WTC11 (cell line): ENCODE measurements at regions not wholly inside any gene's neighbourhood (a gene's known extent, or its start where the extent isn't known, plus 50 kb on each side); places are given as distances from the start of the nearest gene placed in this dataset.

Source experiments
- ATAC-seq: fragments of 200-7000 bp; cut with Tn5 transposase; 2 replicates; pipeline ENCODE4 v1.10.0; 2021; ENCODE audit warnings: mild to moderate bottlenecking, moderate library complexity
- CTCF ChIA-PET: fragments of 300-600 bp; sonication (Branson Sonifier 250); formaldehyde crosslinking; loops from one replicate; lab custom pipeline; 2021; ENCODE audit warnings: antibody characterized with exemption; lab: Charles Lee
- POLR2A ChIA-PET: fragments of 350-600 bp; sonication (Branson Sonifier 250); formaldehyde crosslinking; loops from one replicate; lab custom pipeline; 2021; ENCODE audit warnings: antibody characterized with exemption; lab: Charles Lee
- DNase-seq: peaks from one replicate; pipeline ENCODE4 v3.0.0; 2021; ENCODE audit warnings: low spot score
- H3K27ac Mint-ChIP-seq: 2 replicates; pipeline ENCODE4 v1.8.0; 2021; ENCODE audit warnings: mixed read lengths
- H3K27me3 Mint-ChIP-seq: 2 replicates; pipeline ENCODE4 v1.8.0; 2021; ENCODE audit warnings: low read depth, mild to moderate bottlenecking, moderate library complexity, mixed read lengths
- H3K36me3 Mint-ChIP-seq: 2 replicates; pipeline ENCODE4 v1.8.0; 2021; ENCODE audit warnings: mixed read lengths
- H3K4me1 Mint-ChIP-seq: 2 replicates; pipeline ENCODE4 v1.8.0; 2022; ENCODE audit warnings: mixed read lengths
- H3K4me3 Mint-ChIP-seq: 2 replicates; pipeline ENCODE4 v1.8.0; 2021; ENCODE audit warnings: mild to moderate bottlenecking, moderate library complexity, mixed read lengths
- H3K9me3 Mint-ChIP-seq: 2 replicates; pipeline ENCODE4 v1.8.0; 2021; ENCODE audit warnings: mixed read lengths
- ATF6 ChIP-seq: sonication (generic); formaldehyde crosslinking; IDR thresholded peaks from 2 replicates; pipeline ENCODE4 v1.8.1; 2023; ENCODE audit warnings: mild to moderate bottlenecking, missing genetic modification reagents
- CREM ChIP-seq: sonication (generic); formaldehyde crosslinking; IDR thresholded peaks from 2 replicates; pipeline ENCODE4 v1.8.1; 2022; ENCODE audit warnings: mild to moderate bottlenecking, missing genetic modification reagents, moderate library complexity
- ETV6 ChIP-seq: sonication (generic); formaldehyde crosslinking; IDR thresholded peaks from 2 replicates; pipeline ENCODE4 v1.8.1; 2022; ENCODE audit warnings: mild to moderate bottlenecking, missing genetic modification reagents
- FOXK1 ChIP-seq: sonication (generic); formaldehyde crosslinking; IDR thresholded peaks from 2 replicates; pipeline ENCODE4 v1.8.0; 2022; ENCODE audit warnings: mild to moderate bottlenecking, moderate library complexity, missing genetic modification reagents
- FOXP1 ChIP-seq: sonication (generic); formaldehyde crosslinking; IDR thresholded peaks from 2 replicates; pipeline ENCODE4 v1.8.0; 2022; ENCODE audit warnings: missing genetic modification reagents, mild to moderate bottlenecking, moderate library complexity, borderline replicate concordance
- NR2C2 ChIP-seq: sonication (generic); formaldehyde crosslinking; IDR thresholded peaks from 2 replicates; pipeline ENCODE4 v1.8.0; 2022; ENCODE audit warnings: mild to moderate bottlenecking, missing genetic modification reagents
- OVOL2 ChIP-seq: fragments of 250-450 bp; sonication (Bioruptor Pico); IDR thresholded peaks from 2 replicates; pipeline ENCODE4 v1.9.0; 2021; ENCODE audit warnings: mild to moderate bottlenecking, borderline replicate concordance
- PRDM15 ChIP-seq: sonication (generic); formaldehyde crosslinking; IDR thresholded peaks from 2 replicates; pipeline ENCODE4 v1.8.0; 2022; ENCODE audit warnings: missing genetic modification reagents
- PREB ChIP-seq: sonication (generic); formaldehyde crosslinking; IDR thresholded peaks from 2 replicates; pipeline ENCODE4 v1.8.1; 2022; ENCODE audit warnings: mild to moderate bottlenecking, missing genetic modification reagents, moderate library complexity, borderline replicate concordance
- RELA ChIP-seq: sonication (generic); formaldehyde crosslinking; IDR thresholded peaks from 2 replicates; pipeline ENCODE4 v1.8.1; 2022; ENCODE audit warnings: missing genetic modification reagents, mild to moderate bottlenecking, borderline replicate concordance
- RORB ChIP-seq: fragments of 250-450 bp; sonication (Bioruptor Pico); IDR thresholded peaks from 2 replicates; pipeline ENCODE4 v1.9.0; 2021; ENCODE audit warnings: mild to moderate bottlenecking
- TP53 ChIP-seq: sonication (generic); formaldehyde crosslinking; IDR thresholded peaks from 2 replicates; pipeline ENCODE4 v1.8.1; 2023; ENCODE audit warnings: mild to moderate bottlenecking, missing genetic modification reagents
- ZMAT4 ChIP-seq: fragments of 250-450 bp; sonication (Bioruptor Pico); IDR thresholded peaks from 2 replicates; pipeline ENCODE4 v1.9.0; 2021; ENCODE audit warnings: mild to moderate bottlenecking
- ZNF138 ChIP-seq: sonication (generic); formaldehyde crosslinking; conservative IDR thresholded peaks from 2 replicates; pipeline ENCODE4 v1.8.1; 2022; ENCODE audit warnings: mild to moderate bottlenecking, moderate library complexity, missing genetic modification reagents
- ZNF317 ChIP-seq: sonication (generic); formaldehyde crosslinking; IDR thresholded peaks from 2 replicates; pipeline ENCODE4 v1.8.1; 2023; ENCODE audit warnings: low read depth, mild to moderate bottlenecking, moderate library complexity, missing genetic modification reagents, borderline replicate concordance
- ZNF396 ChIP-seq: fragments of 250-450 bp; sonication (Bioruptor Pico); IDR thresholded peaks from 2 replicates; pipeline ENCODE4 v1.8.0; 2021; ENCODE audit warnings: mild to moderate bottlenecking, moderate library complexity, borderline replicate concordance
- ZNF416 ChIP-seq: fragments of 250-450 bp; sonication (Bioruptor Pico); IDR thresholded peaks from 2 replicates; pipeline ENCODE4 v1.9.0; 2021; ENCODE audit warnings: mild to moderate bottlenecking, inconsistent platforms
- TF ChIP-seq, protein P1 (sequence below): fragments of 250-450 bp; sonication (Bioruptor Pico); IDR thresholded peaks from 2 replicates; pipeline ENCODE4 v1.9.0; 2021; ENCODE audit warnings: moderate library complexity, mild to moderate bottlenecking, inconsistent platforms, borderline replicate concordance
- TF ChIP-seq, protein P2 (sequence below): sonication (generic); formaldehyde crosslinking; IDR thresholded peaks from 2 replicates; pipeline ENCODE4 v1.8.1; 2022; ENCODE audit warnings: low read depth, mild to moderate bottlenecking, moderate library complexity, missing genetic modification reagents, borderline replicate concordance
- TF ChIP-seq, protein P3 (sequence below): sonication (generic); formaldehyde crosslinking; IDR thresholded peaks from 2 replicates; pipeline ENCODE4 v1.8.1; 2023; ENCODE audit warnings: mild to moderate bottlenecking, moderate library complexity, missing genetic modification reagents
- TF ChIP-seq, protein P4 (sequence below): sonication (generic); formaldehyde crosslinking; IDR thresholded peaks from 2 replicates; pipeline ENCODE4 v1.8.1; 2022; ENCODE audit warnings: low read depth, missing genetic modification reagents, borderline replicate concordance

DNA sequence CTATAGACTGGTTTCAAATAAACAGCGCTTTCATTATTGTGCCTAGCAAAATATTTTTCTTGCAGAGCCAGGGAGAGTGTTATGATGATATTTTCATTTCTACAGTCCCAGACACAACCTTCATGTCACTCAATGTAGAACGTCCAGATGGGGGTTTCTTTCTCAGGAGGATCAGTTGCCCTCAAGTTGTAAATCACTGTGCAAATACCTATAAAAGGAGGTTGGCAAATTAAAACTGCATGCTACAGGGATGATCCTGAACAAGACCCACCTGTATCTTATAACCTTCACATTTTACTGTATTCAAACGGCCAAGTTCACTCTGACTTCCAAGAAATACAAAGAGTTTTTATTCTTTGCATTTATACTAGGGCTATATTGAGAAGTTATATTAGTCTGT is 486.0 kb downstream of the EDEM1 start (continued):
- TF ChIP-seq, protein P1, sequence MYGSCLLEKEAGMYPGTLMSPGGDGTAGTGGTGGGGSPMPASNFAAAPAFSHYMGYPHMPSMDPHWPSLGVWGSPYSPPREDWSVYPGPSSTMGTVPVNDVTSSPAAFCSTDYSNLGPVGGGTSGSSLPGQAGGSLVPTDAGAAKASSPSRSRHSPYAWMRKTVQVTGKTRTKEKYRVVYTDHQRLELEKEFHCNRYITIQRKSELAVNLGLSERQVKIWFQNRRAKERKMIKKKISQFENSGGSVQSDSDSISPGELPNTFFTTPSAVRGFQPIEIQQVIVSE (CRISPR knock-in tag), result no peak
- TF ChIP-seq ATF6, result no peak
- no peak for TF ChIP-seq RELA (CRISPR knock-in tag)

- TF ChIP-seq ZNF317 (CRISPR knock-in tag) (no peak), CREM (CRISPR knock-in tag) (no peak), ZNF416 (CRISPR knock-in tag) (no peak), PREB (CRISPR knock-in tag) (no peak), RORB (no peak), OVOL2 (CRISPR knock-in tag) (no peak), ZNF396 (CRISPR knock-in tag) (no peak), NR2C2 (CRISPR knock-in tag) (no peak), ZMAT4 (no peak), RELA (CRISPR knock-in tag) (no peak), ZNF138 (no peak), PRDM15 (CRISPR knock-in tag) (no peak), ETV6 (no peak), FOXP1 (CRISPR knock-in tag) (no peak), FOXK1 (no peak), TP53 (no peak)
- TF ChIP-seq, protein P2, sequence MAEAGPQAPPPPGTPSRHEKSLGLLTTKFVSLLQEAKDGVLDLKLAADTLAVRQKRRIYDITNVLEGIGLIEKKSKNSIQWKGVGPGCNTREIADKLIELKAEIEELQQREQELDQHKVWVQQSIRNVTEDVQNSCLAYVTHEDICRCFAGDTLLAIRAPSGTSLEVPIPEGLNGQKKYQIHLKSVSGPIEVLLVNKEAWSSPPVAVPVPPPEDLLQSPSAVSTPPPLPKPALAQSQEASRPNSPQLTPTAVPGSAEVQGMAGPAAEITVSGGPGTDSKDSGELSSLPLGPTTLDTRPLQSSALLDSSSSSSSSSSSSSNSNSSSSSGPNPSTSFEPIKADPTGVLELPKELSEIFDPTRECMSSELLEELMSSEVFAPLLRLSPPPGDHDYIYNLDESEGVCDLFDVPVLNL, result no peak
- TF ChIP-seq, protein P3, sequence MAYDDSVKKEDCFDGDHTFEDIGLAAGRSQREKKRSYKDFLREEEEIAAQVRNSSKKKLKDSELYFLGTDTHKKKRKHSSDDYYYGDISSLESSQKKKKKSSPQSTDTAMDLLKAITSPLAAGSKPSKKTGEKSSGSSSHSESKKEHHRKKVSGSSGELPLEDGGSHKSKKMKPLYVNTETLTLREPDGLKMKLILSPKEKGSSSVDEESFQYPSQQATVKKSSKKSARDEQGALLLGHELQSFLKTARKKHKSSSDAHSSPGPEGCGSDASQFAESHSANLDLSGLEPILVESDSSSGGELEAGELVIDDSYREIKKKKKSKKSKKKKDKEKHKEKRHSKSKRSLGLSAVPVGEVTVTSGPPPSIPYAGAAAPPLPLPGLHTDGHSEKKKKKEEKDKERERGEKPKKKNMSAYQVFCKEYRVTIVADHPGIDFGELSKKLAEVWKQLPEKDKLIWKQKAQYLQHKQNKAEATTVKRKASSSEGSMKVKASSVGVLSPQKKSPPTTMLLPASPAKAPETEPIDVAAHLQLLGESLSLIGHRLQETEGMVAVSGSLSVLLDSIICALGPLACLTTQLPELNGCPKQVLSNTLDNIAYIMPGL (CRISPR knock-in tag), result no peak
- TF ChIP-seq, protein P4, sequence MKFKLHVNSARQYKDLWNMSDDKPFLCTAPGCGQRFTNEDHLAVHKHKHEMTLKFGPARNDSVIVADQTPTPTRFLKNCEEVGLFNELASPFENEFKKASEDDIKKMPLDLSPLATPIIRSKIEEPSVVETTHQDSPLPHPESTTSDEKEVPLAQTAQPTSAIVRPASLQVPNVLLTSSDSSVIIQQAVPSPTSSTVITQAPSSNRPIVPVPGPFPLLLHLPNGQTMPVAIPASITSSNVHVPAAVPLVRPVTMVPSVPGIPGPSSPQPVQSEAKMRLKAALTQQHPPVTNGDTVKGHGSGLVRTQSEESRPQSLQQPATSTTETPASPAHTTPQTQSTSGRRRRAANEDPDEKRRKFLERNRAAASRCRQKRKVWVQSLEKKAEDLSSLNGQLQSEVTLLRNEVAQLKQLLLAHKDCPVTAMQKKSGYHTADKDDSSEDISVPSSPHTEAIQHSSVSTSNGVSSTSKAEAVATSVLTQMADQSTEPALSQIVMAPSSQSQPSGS (CRISPR knock-in tag), result no peak
- TF ChIP-seq, all 79 proteins: peak for 0
- no peak for ATAC-seq
- Mint-ChIP-seq H3K27ac (no peak overlapping the region), H3K9me3 (peaks cover 64% of the 10 kb centered on the region), H3K4me3 (no peak overlapping the region), H3K4me1 (no peaks in the 10 kb centered on the region), H3K27me3 (no peaks in the 10 kb centered on the region; the same call in 1 of the 2 replicates), H3K36me3 (peaks cover 30% of the 10 kb centered on the region)
- POLR2A ChIA-PET, result no interaction called here
- CTCF ChIA-PET, result no interaction called here
- DNase-seq, result no peak
These were observed 487.8 kb downstream of the EDEM1 start for GRCh38 chr3:5675319-5675718.
